NCI-H345 treated with DMSO at 0.1 percent for 48 hours (cell line): ENCODE measurements at regions not wholly inside any gene's neighbourhood (a gene's known extent, or its start where the extent isn't known, plus 50 kb on each side); places are given as distances from the start of the nearest gene placed in this dataset.
"Not testable (repeated sequence)": the region's sequence is repeated elsewhere in the genome, so short reads cannot be mapped to it uniquely, and the experiment has no call there.

Experiments
- DNase-seq: peaks from one replicate; lab custom pipeline; 2025; ENCODE audit not compliant: unreplicated experiment; lab: John Stamatoyannopoulos, UW

GRCh38 chr1:157410457-157410856 lies 141.9 kb downstream of the FCRL5 start:
- no peak for DNase-seq

GRCh38 chr1:157409927-157410326 lies 142.4 kb downstream of the FCRL5 start:
- DNase-seq, result no peak

- no peak for DNase-seq
Measured at GRCh38 chr1:157407917-157408525, 144.3 kb downstream of the FCRL5 start.

- DNase-seq, result no peak
Measured at GRCh38 chr1:157407367-157407766, 144.9 kb downstream of the FCRL5 start.

- DNase-seq, result no peak
Measured at GRCh38 chr1:157405662-157406061, 146.7 kb downstream of the FCRL5 start.

GRCh38 chr1:157404614-157405013 lies 147.7 kb downstream of the FCRL5 start:
- DNase-seq, result no peak

GRCh38 chr1:157404063-157404501 lies 148.2 kb downstream of the FCRL5 start:
- DNase-seq, result no peak

- no peak for DNase-seq
Measured at GRCh38 chr1:157403608-157404007, 148.7 kb downstream of the FCRL5 start.

GRCh38 chr1:157403203-157403602 lies 149.1 kb downstream of the FCRL5 start:
- no peak for DNase-seq

- no peak for DNase-seq
Measured at GRCh38 chr1:157400766-157401165, 151.5 kb downstream of the FCRL5 start.

GRCh38 chr1:157399984-157400382 lies 152.3 kb downstream of the FCRL5 start:
- no peak for DNase-seq

- no peak for DNase-seq
Measured at GRCh38 chr1:157399343-157399983, 152.9 kb downstream of the FCRL5 start.

GRCh38 chr1:157390651-157391050 lies 161.7 kb downstream of the FCRL5 start:
- no peak for DNase-seq

GRCh38 chr1:157388057-157388456 lies 164.3 kb downstream of the FCRL5 start:
- no peak for DNase-seq

GRCh38 chr1:157384258-157384657 lies 168.1 kb downstream of the FCRL5 start:
- DNase-seq, result no peak

- no peak for DNase-seq
Measured at GRCh38 chr1:157382351-157382750, 170.0 kb downstream of the FCRL5 start.

GRCh38 chr1:157380523-157380922 lies 171.8 kb downstream of the FCRL5 start:
- DNase-seq, result no peak

- not testable (repeated sequence) for DNase-seq
Measured at GRCh38 chr1:157377280-157377713, 175.0 kb downstream of the FCRL5 start.

- DNase-seq, result no peak
Measured at GRCh38 chr1:157376681-157377080, 175.6 kb downstream of the FCRL5 start.

GRCh38 chr1:157372311-157372710 lies 180.0 kb downstream of the FCRL5 start:
- DNase-seq, result not testable (repeated sequence)

- DNase-seq, result no peak
Measured at GRCh38 chr1:157371826-157372225, 180.5 kb downstream of the FCRL5 start.

- DNase-seq, result no peak
Measured at GRCh38 chr1:157371221-157371620, 181.1 kb downstream of the FCRL5 start.

GRCh38 chr1:157370698-157371097 lies 181.6 kb downstream of the FCRL5 start:
- DNase-seq, result no peak
